Ishikawa (cell line): ENCODE measurements at regions not wholly inside any gene's neighbourhood (a gene's known extent, or its start where the extent isn't known, plus 50 kb on each side); places are given as distances from the start of the nearest gene placed in this dataset.

Experiments
- CEBPB ChIP-seq: IDR thresholded peaks from 2 replicates; pipeline ENCODE4 v1.6.1; 2012
- CREB1 ChIP-seq: IDR thresholded peaks from 2 replicates; pipeline ENCODE4 v1.6.1; 2012; ENCODE audit warnings: low read depth
- EGR1 ChIP-seq: IDR thresholded peaks from 2 replicates; pipeline ENCODE4 v1.6.1; 2012
- EP300 ChIP-seq: IDR thresholded peaks from 2 replicates; pipeline ENCODE4 v1.6.1; 2012; ENCODE audit warnings: borderline replicate concordance
- FOXM1 ChIP-seq: IDR thresholded peaks from 2 replicates; pipeline ENCODE4 v1.6.1; 2012; ENCODE audit warnings: low read depth, borderline replicate concordance
- NFIC ChIP-seq: IDR thresholded peaks from 2 replicates; pipeline ENCODE4 v1.6.1; 2012
- RAD21 ChIP-seq: IDR thresholded peaks from 2 replicates; pipeline ENCODE4 v1.6.1; 2012; ENCODE audit warnings: low read depth
- TAF1 ChIP-seq: IDR thresholded peaks from 2 replicates; pipeline ENCODE4 v1.6.1; 2012; ENCODE audit warnings: low read depth, mild to moderate bottlenecking
- TCF12 ChIP-seq: IDR thresholded peaks from 2 replicates; pipeline ENCODE4 v1.6.1; 2012; ENCODE audit warnings: low read depth
- TEAD4 ChIP-seq: IDR thresholded peaks from 2 replicates; pipeline ENCODE4 v1.6.1; 2012
- YY1 ChIP-seq: IDR thresholded peaks from 2 replicates; pipeline ENCODE4 v1.6.1; 2012; ENCODE audit warnings: low read depth
- ZBTB7A ChIP-seq: IDR thresholded peaks from 2 replicates; pipeline ENCODE4 v1.6.1; 2012; ENCODE audit warnings: low read depth
- TF ChIP-seq, protein P1 (sequence below): IDR thresholded peaks from 2 replicates; pipeline ENCODE4 v1.6.1; 2012
- TF ChIP-seq, protein P2 (sequence below): IDR thresholded peaks from 2 replicates; pipeline ENCODE4 v1.6.1; 2012
- TF ChIP-seq, protein P3 (sequence below): IDR thresholded peaks from 2 replicates; pipeline ENCODE4 v1.6.1; 2012; ENCODE audit warnings: low read depth, mild to moderate bottlenecking

DNA sequence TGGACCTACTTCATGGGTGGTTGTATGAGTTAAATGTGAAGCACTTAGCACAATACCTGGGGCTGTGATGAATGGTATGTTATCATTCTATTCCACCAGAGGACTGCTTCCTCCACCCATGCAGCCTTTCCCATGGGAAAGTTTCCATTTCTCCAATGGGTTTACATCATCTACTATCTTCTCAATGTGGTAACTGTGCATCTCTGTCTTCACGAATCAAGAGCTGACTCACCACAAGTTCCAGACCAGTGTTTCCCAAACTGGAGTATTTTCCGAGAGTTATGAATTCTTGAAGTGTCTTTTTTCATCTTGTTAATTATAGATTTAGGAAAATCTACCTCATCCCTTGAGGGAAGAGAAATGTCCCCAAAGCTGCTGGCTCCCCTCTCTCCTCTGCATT lies 182.8 kb downstream of the UNC5CL start:
- TF ChIP-seq FOXM1 (no peak), ZBTB7A (no peak), EP300 (no peak), EGR1 (no peak), TAF1 (no peak), CREB1 (no peak), RAD21 (no peak), YY1 (no peak), CEBPB (no peak)
- TF ChIP-seq, protein P1, sequence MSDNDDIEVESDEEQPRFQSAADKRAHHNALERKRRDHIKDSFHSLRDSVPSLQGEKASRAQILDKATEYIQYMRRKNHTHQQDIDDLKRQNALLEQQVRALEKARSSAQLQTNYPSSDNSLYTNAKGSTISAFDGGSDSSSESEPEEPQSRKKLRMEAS: no peak
- TF ChIP-seq, protein P2, sequence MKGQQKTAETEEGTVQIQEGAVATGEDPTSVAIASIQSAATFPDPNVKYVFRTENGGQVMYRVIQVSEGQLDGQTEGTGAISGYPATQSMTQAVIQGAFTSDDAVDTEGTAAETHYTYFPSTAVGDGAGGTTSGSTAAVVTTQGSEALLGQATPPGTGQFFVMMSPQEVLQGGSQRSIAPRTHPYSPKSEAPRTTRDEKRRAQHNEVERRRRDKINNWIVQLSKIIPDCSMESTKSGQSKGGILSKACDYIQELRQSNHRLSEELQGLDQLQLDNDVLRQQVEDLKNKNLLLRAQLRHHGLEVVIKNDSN: no peak
- TF ChIP-seq, protein P3, sequence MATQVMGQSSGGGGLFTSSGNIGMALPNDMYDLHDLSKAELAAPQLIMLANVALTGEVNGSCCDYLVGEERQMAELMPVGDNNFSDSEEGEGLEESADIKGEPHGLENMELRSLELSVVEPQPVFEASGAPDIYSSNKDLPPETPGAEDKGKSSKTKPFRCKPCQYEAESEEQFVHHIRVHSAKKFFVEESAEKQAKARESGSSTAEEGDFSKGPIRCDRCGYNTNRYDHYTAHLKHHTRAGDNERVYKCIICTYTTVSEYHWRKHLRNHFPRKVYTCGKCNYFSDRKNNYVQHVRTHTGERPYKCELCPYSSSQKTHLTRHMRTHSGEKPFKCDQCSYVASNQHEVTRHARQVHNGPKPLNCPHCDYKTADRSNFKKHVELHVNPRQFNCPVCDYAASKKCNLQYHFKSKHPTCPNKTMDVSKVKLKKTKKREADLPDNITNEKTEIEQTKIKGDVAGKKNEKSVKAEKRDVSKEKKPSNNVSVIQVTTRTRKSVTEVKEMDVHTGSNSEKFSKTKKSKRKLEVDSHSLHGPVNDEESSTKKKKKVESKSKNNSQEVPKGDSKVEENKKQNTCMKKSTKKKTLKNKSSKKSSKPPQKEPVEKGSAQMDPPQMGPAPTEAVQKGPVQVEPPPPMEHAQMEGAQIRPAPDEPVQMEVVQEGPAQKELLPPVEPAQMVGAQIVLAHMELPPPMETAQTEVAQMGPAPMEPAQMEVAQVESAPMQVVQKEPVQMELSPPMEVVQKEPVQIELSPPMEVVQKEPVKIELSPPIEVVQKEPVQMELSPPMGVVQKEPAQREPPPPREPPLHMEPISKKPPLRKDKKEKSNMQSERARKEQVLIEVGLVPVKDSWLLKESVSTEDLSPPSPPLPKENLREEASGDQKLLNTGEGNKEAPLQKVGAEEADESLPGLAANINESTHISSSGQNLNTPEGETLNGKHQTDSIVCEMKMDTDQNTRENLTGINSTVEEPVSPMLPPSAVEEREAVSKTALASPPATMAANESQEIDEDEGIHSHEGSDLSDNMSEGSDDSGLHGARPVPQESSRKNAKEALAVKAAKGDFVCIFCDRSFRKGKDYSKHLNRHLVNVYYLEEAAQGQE: no peak

- no peak for TF ChIP-seq CEBPB
- no peak for TF ChIP-seq TCF12
- no peak for TF ChIP-seq NFIC
- TF ChIP-seq FOXM1: no peak
- TF ChIP-seq TEAD4: no peak
- no peak for TF ChIP-seq ZBTB7A
- no peak for TF ChIP-seq TAF1
- TF ChIP-seq, protein P2: no peak
- no peak for TF ChIP-seq EP300
- no peak for TF ChIP-seq RAD21
- no peak for TF ChIP-seq EGR1
These were observed 183.7 kb downstream of the UNC5CL start for GRCh38 chr6:40855168-40855880.

- TF ChIP-seq EP300: no peak
- no peak for TF ChIP-seq RAD21
- TF ChIP-seq CREB1: no peak
- TF ChIP-seq YY1: no peak
- TF ChIP-seq TCF12: no peak
- TF ChIP-seq, protein P3: no peak
- no peak for TF ChIP-seq FOXM1
- TF ChIP-seq CEBPB: no peak
- TF ChIP-seq, protein P2: no peak
These were observed 184.4 kb downstream of the UNC5CL start for GRCh38 chr6:40854592-40854991.

- peak; percentile 24; the same call in 1 of the 2 replicates for TF ChIP-seq RAD21
- TF ChIP-seq EP300: no peak
These were observed 186.1 kb downstream of the UNC5CL start for GRCh38 chr6:40852779-40853373.

- TF ChIP-seq, protein P3: no peak
- TF ChIP-seq TAF1: no peak
- TF ChIP-seq FOXM1: no peak
- TF ChIP-seq CREB1: no peak
- TF ChIP-seq, protein P2: no peak
- TF ChIP-seq YY1: no peak
- no peak for TF ChIP-seq TEAD4
- no peak for TF ChIP-seq NFIC
- TF ChIP-seq ZBTB7A: no peak
- TF ChIP-seq TCF12: no peak
- no peak for TF ChIP-seq CEBPB
- no peak for TF ChIP-seq RAD21
- no peak for TF ChIP-seq EP300
- TF ChIP-seq, protein P1: no peak
These were observed 189.5 kb downstream of the UNC5CL start for GRCh38 chr6:40849546-40849945.
